GM18907 (cell line): ENCODE measurements at regions not wholly inside any gene's neighbourhood (a gene's known extent, or its start where the extent isn't known, plus 50 kb on each side); places are given as distances from the start of the nearest gene placed in this dataset.

Experiments
- ATAC-seq: cut with Tn5 transposase; IDR thresholded peaks from one replicate; pipeline ENCODE4 v1.9.1; 2021; ENCODE audit warnings: mild to moderate bottlenecking, moderate library complexity; ENCODE audit not compliant: unreplicated experiment

- ATAC-seq = no peak
Measured at GRCh38 chr4:117783716-117784115, 250.6 kb upstream of the NDST3 start.

- ATAC-seq = no peak
Measured at GRCh38 chr4:117784266-117784665, 250.0 kb upstream of the NDST3 start.

DNA sequence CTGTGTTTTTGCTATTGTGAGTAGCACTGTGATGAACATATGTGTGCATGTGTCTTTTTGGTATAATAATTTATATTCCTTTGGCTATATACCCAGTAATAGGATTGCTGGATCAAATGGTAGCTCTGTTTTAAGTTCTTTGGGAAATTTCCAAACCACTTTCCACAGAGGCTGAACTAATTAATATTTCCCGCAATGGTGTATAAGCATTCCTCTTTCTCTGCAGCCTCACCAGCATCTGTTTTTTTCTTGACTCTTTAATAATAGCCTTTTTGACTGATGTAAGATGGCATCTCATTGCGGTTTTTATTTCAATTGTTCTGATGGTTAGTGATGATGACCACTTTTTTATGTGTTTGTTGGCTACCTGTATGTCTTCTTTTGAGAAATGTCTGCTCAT, 247.7 kb upstream of the NDST3 start:
- no peak for ATAC-seq

DNA sequence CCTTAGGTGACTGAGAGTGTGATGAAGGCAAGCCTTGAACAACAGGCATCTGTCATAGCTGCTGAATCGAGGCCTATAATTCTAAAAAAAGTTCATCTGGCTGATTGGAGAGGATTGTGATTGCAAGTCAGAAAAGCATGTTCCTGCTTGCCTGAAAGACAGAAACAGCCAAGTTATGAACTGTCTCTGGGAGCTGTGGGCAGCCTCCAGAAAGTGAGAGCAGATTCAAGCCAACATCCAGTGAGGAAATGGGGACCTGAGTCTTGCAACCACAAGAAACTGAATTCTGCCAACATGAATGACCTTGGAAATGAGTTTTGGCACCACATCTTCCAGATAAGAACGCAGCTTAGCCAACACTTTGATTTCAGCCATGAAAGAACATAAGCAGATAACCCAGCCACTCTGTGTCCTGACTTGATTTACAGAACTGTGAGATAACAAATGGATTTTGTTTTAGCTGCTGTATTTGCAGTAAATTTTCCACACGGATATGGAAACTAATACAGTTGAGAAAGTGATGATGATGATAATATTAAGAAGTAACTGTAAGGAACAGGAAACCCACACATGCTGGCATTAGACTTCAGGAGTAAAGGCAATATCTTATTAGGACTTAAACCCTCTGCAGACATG, 240.3 kb upstream of the NDST3 start:
- no peak for ATAC-seq

DNA sequence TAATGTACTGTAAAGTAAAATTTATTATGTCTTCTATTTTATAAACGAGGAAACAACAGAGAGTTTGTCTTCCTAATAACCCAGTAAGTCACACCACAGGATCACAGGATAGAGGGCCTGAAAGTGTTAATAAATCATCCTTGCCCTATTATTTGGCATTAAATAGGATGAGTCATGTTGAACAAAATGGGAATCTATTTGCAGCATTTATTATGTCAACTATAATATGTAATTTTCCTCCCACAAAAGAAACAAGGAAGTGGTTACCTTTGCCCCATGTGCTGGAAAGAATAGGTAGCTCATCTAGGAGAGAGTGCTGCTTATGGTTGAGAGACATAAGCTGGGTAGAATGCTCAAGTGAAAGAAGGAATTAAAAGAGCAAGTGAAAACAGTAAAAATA, 237.6 kb upstream of the NDST3 start:
- ATAC-seq = no peak

- no peak for ATAC-seq
Measured at GRCh38 chr4:117800636-117801035, 233.7 kb upstream of the NDST3 start.

DNA sequence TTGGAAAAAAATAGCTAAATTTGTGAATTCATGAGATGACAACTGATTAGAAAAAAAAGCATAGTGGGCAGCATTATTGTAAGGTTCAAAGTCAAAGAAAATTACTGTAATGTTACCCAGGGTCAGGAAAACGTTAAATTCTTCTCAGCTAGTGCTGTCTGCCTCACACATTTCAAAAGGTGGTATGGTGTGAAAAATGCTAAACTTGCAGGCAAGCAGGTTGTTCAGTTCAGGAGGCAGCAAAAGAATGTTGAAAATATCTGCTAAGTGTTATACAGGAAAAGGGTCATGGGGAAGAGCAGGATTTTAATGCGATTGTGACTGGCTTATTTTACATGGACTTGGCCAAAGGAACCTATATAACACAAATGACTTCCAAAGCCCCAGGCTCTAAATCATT, 232.5 kb upstream of the NDST3 start:
- ATAC-seq = no peak

DNA sequence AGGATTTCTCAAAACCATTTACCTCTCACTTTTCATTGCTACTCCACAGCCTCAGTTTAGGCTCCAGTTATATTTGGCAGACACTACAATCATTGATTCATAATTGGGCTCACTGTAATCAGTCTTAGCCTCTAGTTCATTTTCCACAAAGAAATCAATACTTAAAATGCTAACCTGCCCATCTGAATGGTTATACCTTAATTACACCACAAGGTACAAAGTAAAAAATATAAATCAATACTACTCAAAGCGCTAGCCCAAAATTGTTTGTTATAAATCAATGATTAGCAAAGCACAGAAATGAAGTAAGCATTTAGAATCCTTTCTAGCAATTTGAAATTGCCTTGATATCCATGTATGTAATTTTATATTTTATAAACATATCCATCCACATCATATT, 222.6 kb upstream of the NDST3 start:
- no peak for ATAC-seq

DNA sequence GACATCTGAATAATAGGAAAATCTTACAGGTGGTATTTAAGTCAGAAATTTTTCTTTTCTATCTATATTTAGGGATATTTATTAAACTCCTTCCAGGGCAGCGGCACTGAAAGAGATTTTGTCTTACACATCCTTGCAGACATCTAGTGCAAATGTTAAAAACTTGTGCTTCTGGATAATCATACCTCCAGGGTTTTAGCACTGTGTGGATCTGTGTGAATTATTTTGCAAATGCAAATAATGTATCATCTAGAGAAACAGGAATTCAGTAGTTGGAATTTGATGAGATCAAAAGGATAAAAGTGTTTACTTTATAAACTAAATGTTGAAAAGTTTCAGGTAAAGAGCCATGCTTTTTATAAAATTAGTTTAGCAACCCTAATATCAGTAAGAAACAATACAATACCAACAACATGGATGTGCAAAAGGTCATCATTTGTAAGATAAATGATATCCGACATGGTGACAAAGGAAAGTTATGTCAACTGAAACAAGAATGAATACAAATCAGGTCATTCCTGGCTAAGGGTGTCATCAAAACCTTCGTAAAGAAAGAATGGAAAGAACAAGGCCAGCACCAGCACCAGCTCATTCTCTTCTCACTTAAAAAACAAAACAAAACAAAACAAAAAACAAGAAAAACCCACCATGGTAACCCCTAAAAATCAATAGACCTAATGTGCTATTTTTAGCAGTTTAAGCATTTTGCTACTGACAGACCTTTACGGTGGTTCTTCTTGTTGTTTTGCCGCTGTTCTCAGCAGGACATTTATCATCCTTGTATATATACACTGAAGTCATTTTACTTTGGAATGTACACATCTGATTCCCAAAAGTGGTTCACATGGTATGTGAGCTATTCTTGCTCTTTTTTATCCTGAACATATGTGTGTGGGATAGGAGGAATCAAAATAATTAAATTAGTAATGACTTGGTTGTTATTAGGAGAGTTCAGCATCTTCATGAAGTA, 219.7 kb upstream of the NDST3 start:
- no peak for ATAC-seq

GRCh38 chr4:117817301-117817700, 217.0 kb upstream of the NDST3 start:
- no peak for ATAC-seq

DNA sequence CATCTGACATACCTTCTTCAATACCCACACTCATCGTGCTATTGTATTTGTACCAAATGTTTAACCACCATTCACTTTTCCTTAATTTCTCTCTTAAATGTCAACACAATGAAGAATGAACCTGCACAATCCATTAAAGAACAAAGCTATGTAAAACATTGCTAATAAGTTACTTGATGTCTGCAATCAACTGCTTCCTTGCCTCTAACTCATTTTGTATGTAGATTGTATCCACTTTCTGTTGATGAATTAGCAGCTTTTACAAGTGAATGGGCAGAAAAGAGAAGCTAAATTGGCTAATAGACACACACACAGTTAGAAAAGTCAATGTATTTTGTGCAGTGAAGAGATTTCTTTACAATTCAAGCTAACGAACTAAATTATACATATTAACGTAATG, 212.5 kb upstream of the NDST3 start:
- ATAC-seq = no peak

DNA sequence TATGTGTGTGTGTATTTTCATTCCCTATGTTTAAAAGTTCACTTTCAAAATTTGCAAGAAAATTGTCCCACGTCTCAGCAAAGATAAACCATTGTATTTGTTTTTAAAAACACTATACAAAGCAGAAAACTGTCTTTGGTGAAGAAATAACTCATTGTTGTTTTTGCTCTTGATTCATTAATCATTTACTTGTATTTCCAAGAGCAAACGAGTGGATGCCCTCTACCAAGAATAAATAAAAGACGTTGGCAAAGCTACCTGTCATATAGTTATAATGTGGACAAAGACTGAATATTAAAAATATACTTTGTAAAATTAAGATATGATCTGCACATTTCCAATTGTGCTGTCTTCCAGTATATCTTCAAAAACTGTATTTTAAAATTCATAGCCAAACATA, 210.9 kb upstream of the NDST3 start:
- no peak for ATAC-seq

DNA sequence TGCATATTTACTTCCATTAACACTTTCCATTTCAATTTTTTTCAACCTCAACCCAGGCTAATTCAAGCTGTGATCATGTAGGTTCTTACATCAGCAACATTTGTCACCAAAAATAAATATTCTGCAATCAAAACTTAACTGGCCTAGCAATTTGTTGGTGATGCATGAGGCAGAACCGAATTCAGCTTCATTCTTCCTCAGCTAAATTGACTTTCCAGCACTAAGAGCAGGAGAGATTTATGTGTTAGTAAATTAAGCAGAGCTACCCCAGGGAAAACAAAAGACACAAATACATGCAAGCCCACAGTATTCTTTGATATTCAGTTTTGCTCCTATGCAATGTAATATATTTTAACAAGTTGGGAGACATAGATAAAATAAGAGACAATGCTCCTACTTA, 208.7 kb upstream of the NDST3 start:
- ATAC-seq = no peak

GRCh38 chr4:117831060-117831683, 203.1 kb upstream of the NDST3 start:
- no peak for ATAC-seq

- no peak for ATAC-seq
Measured at GRCh38 chr4:117835566-117835965, 198.7 kb upstream of the NDST3 start.

- ATAC-seq = no peak
Measured at GRCh38 chr4:117844594-117844993, 189.7 kb upstream of the NDST3 start.

- no peak for ATAC-seq
Measured at GRCh38 chr4:117845270-117845669, 189.0 kb upstream of the NDST3 start.

DNA sequence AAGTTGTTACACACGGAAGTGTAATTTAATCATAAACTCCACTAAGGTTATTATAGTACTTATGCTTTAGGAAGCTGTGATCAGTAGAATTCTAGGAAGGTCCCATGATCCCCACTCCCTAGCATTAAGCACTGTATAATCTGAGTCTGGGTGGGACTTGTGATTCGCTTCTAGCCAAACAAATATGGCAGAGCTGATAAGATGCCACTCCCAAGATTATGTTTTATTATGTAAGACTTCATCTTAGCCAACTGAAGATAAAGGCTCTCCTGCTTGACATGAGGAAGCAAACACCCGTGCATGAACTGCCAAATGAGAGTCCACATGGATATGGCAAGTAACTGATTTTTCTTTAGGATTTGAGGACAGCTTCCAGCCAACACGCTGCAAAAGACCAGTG, 186.4 kb upstream of the NDST3 start:
- no peak for ATAC-seq

DNA sequence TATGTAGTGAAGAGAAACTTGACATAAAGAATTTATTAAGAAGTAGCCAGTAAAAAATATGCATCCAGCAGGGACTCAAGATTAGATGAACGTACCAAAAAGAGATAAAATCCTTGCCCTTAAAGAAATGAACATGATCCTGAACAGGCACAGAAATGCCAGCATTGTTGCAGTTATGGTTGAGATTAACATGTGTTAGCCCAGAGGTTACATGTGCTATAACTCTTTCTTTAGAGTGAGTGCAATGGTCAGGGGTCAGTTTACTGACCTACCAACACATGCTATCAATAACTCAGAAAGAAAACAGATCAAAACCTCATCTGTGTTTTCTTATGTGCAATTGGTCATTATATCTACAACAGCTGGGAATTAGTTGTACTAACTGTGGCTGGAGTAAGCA, 166.1 kb upstream of the NDST3 start:
- ATAC-seq = no peak

- ATAC-seq = no peak
Measured at GRCh38 chr4:117873779-117874178, 160.5 kb upstream of the NDST3 start.

DNA sequence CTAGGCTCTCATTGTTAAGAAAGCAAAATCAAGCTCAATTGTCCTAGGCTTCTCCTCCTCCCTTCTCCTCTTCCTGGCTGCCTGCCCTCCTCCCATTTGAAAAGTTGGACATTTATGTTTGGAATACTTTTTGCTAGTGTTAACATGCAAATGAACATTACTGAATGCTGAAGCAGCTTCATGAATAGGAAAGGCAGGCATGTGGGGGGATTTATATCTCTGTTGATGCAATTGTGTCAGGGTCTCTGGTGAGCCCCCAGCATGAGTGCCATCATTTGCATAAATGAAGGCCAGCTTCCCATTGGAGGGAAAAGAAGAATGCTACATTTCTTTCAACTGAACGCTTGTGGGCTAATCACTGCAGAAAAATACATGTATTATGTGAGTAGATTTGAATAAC, 160.1 kb upstream of the NDST3 start:
- no peak for ATAC-seq

DNA sequence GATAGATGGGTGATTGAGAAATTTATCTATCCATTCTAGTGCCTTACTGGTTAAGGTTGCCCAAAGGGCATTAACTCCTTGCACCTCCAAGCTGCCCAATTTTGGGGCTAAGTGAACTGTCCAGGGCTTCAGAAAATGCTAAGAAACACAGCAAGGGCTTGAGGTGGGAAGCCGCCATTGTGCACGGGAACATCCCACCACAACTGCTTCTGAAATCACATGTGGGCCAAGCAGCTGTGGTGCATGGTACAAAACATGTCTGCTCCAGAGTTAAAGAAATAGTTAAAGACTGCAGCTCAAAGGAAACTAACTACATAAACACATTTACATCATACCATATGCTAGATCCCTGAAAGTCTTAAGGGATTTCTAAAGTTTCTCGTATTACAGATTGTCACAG, 144.3 kb upstream of the NDST3 start:
- no peak for ATAC-seq
